Prostate gland (tissue), 2 donors: ENCODE measurements at regions not wholly inside any gene's neighbourhood (a gene's known extent, or its start where the extent isn't known, plus 50 kb on each side); places are given as distances from the start of the nearest gene placed in this dataset.

Experiments used
- DNase-seq: peaks from one replicate; pipeline ENCODE4 v3.0.0-alpha.2; 2019; ENCODE audit warnings: low spot score
- H3K27ac ChIP-seq, 2 donors: fragments of 200-600 bp; sonication (generic); 2 replicates each; pipeline ENCODE4 v1.5.1; 2017 to 2019
- H3K27me3 ChIP-seq: fragments of 200-600 bp; sonication (generic); replicated peaks from 2 replicates; pipeline ENCODE4 v1.5.1; 2019; ENCODE audit not compliant: insufficient read depth
- H3K36me3 ChIP-seq, 2 donors: fragments of 200-600 bp; sonication (generic); 1 replicate in 1 of 2; 2 replicates in 1 of 2; pipeline versions ENCODE4 v1.5.1 to v1.8.1; 2017 to 2019
- H3K4me1 ChIP-seq: fragments of 200-600 bp; sonication (generic); replicated peaks from 2 replicates; pipeline ENCODE4 v1.5.1; 2019
- H3K4me3 ChIP-seq, 2 donors: fragments of 200-600 bp; sonication (generic); 2 replicates each; pipeline ENCODE4 v1.5.1; 2017 to 2019
- H3K9me3 ChIP-seq: fragments of 200-600 bp; sonication (generic); 2 replicates; pipeline ENCODE4 v1.5.1; 2017
- POLR2A ChIP-seq: fragments of 450-650 bp; IDR thresholded peaks from one replicate; pipeline ENCODE4 v1.6.1; 2016; ENCODE audit warnings: antibody characterized with exemption, mild to moderate bottlenecking
- POLR2AphosphoS5 ChIP-seq: sonication (generic); formaldehyde crosslinking; IDR thresholded peaks from one replicate; pipeline ENCODE4 v1.6.1; 2017; ENCODE audit warnings: antibody characterized with exemption
- WGBS: methylation state at CpG from one replicate; pipeline ENCODE4 v1.1.5; 2018; 5-methylcytosine and 5-hydroxymethylcytosine counted together
- intact Hi-C: fragments of 100-400 bp; cut with DNase I; formaldehyde crosslinking; loops from one replicate; pipeline ENCODE4 v1.14.2; 2022
- TF ChIP-seq, protein P1 (sequence below), 4 experiments: fragments of 200-600 bp in 2 of 4; fragments of 450-650 bp in 2 of 4; sonication (generic) in 2 of 4; IDR thresholded peaks; 1 replicate in 3 of 4; 2 replicates in 1 of 4; pipeline ENCODE4 v1.5.1; 2016 to 2019; ENCODE audit warnings: antibody characterized with exemption in 4 of 4, mild to moderate bottlenecking in 2 of 4, moderate library complexity in 2 of 4

GRCh38 chr9:104448036-104448435 lies 56.0 kb upstream of the OR13F1 start:
- intact Hi-C loops = no loop called here
- WGBS = 66% methylated on average over 5 of the region's 5 CpGs

More at GRCh38 chr9:104448036-104448435, 56.0 kb upstream of the OR13F1 start:
- TF ChIP-seq POLR2A = no peak
- TF ChIP-seq, protein P1, sequence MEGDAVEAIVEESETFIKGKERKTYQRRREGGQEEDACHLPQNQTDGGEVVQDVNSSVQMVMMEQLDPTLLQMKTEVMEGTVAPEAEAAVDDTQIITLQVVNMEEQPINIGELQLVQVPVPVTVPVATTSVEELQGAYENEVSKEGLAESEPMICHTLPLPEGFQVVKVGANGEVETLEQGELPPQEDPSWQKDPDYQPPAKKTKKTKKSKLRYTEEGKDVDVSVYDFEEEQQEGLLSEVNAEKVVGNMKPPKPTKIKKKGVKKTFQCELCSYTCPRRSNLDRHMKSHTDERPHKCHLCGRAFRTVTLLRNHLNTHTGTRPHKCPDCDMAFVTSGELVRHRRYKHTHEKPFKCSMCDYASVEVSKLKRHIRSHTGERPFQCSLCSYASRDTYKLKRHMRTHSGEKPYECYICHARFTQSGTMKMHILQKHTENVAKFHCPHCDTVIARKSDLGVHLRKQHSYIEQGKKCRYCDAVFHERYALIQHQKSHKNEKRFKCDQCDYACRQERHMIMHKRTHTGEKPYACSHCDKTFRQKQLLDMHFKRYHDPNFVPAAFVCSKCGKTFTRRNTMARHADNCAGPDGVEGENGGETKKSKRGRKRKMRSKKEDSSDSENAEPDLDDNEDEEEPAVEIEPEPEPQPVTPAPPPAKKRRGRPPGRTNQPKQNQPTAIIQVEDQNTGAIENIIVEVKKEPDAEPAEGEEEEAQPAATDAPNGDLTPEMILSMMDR (IDR thresholded peaks at IDR 0.05) = no peak
- no peak for TF ChIP-seq POLR2AphosphoS5
- Histone ChIP-seq H3K27me3 (no peaks in the 10 kb centered on the region), H3K9me3 (no peaks in the 10 kb centered on the region), H3K27ac (no peak overlapping the region), H3K36me3 (no peaks in the 10 kb centered on the region), H3K4me1 (no peaks in the 10 kb centered on the region), H3K4me3 (no peak overlapping the region)
- DNase-seq = no peak
